GM12875 (cell line): ENCODE measurements at regions not wholly inside any gene's neighbourhood (a gene's known extent, or its start where the extent isn't known, plus 50 kb on each side); places are given as distances from the start of the nearest gene placed in this dataset.

Experiments
- H3K4me3 ChIP-seq: one replicate; pipeline ENCODE4 v1.5.1; 2011; ENCODE audit warnings: low read depth, low read length, control low read depth
- TF ChIP-seq, protein P1 (sequence below): IDR thresholded peaks from 2 replicates; pipeline ENCODE4 v1.5.1; 2011; ENCODE audit warnings: low read depth, mild to moderate bottlenecking, control low read depth, inconsistent platforms, low read length, moderate library complexity, borderline replicate concordance; ENCODE audit not compliant: insufficient read depth

DNA sequence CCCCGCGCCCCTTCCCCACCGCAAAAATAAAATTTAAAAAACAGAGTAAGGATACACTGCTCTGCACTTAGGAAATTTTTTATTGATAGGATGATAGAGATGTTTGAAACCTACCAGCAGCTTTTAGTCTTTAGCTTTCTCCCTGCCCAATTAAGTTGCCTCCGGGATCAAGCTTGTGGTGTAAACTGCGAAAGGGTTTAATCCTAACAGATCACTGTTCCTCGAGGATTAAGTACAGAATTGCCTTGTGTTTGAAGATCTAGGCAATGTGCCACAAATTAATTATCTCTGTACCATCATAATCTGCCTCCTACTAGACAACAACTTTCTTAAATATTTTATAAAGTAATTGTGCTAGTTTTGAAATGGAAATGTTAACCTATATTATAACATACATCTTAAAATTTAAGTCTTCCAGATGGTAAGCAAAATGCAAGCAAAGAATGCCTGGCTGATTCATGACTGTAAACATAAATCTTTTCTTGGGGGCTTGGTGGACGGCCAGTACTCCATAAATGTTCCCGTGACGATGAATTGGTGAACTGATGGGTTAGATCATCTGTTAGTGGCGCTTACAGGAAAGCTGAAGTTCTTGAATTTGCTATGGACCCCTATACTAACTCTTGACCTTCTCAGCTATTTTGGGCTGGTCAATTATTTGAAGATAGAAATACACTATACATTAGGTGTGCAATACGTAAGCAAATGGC, 58.0 kb upstream of the ARHGAP18 start:
- H3K4me3 ChIP-seq = no peak overlapping the region
- TF ChIP-seq, protein P1, sequence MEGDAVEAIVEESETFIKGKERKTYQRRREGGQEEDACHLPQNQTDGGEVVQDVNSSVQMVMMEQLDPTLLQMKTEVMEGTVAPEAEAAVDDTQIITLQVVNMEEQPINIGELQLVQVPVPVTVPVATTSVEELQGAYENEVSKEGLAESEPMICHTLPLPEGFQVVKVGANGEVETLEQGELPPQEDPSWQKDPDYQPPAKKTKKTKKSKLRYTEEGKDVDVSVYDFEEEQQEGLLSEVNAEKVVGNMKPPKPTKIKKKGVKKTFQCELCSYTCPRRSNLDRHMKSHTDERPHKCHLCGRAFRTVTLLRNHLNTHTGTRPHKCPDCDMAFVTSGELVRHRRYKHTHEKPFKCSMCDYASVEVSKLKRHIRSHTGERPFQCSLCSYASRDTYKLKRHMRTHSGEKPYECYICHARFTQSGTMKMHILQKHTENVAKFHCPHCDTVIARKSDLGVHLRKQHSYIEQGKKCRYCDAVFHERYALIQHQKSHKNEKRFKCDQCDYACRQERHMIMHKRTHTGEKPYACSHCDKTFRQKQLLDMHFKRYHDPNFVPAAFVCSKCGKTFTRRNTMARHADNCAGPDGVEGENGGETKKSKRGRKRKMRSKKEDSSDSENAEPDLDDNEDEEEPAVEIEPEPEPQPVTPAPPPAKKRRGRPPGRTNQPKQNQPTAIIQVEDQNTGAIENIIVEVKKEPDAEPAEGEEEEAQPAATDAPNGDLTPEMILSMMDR = no peak

DNA sequence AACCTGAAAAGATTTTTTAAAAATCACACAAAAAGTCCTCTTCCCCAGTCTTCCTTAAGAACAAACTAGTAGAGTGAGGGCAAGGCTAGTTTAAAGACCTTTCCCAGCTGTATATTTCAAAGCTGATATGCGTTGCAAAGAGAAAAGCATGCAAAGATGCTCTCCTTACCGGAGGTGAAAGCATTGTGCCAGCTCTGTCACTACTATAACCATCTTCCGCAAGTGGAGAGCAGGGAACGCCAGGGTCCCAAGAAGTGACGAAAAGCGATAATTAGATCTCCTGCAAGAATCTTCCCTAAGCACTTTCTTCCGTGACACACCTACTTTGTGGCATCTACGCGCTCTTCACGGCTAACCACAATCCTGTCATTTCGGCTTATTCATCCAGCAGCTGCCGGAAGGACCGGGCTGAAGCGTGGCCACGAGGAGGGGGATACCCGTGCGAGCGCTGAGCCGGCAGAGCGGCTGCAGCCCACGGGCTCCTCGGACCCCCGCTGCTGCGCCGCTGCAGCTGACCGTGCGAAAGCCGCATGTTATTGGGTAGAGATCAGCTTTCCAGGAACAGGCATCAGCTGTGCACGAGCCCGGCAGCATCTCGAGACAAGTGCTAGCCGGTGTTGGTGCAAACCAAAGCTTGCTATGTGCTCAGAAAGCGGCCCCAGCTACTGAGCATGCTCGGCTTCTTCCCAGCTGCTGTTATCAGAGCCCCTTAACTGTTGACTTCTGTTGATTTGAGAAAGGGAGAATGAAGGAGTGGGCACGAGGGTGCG, 57.2 kb upstream of the ARHGAP18 start:
- peak overlapping the region; percentile 37 for H3K4me3 ChIP-seq
- TF ChIP-seq, protein P1 = no peak

DNA sequence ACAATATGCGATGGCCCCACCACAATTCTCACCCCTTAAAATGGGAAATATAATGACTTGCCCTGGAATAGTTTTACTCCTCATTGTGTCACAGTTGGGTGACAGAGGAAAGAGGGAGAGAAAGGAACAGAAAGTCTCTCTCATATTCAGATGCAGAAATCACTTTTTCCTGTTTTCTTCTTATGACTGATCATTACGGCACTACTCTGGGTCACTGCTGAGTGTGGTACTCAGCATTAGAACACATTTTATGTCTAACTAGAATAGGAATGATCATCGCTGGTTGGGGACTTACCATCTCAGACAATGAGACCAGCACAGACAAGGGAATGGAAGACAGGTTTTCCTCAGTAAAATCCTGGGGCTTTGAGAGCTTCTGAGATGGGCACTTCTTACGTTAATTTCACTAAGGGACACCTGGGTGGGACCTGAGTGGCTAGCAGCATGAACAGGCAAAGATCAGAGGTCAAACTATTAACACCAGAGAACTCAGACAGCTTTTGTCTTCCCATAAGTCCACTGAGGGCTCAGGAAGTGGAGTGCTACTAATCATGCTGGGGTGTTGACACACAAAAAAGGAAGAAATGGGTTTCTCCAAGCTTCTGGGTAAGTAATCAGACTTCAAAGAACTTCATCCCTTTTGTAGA, 54.9 kb upstream of the ARHGAP18 start:
- H3K4me3 ChIP-seq = no peak overlapping the region
- TF ChIP-seq, protein P1 = no peak

DNA sequence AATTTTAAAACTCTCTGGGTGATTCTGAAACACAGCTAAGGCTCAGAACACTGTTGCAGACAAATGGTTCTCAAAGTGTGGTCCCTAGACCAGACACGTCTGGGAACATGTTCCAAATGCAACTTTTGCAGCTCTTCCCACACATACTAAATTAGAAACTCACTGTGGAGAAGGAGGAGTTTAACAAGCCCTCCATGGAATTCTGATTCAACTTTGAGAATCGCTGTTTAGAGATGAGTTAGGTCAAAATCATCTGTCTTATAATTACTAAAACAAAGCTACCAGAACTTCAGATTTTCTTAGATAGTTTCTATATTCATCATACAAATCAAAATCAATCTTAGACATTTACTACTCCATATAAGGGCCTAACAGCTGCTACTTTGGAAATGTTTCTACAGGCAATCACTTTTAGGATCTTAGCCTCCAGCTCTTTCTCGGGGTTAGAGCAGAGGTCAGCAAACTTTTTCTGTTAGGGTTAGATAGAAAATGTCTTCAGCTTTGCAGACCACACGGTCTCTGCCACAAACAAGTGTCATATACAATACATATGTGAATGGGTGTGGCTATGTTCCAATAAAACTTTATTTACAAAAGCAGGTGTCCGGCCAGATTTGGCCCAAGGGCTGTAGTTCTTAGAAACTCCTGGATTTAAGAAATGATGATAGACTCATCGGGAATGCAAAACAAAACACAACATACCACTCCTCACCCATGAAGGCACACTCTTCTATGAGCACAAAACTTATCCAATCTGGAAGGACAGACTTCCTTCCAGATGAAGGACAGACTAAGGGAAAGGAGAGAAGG, 50.0 kb upstream of the ARHGAP18 start:
- TF ChIP-seq, protein P1 = no peak

More for the DNA sequence above, 50.0 kb upstream of the ARHGAP18 start:
- no peak overlapping the region for H3K4me3 ChIP-seq
